Superior temporal gyrus (tissue), 1 donor: ENCODE measurements at regions not wholly inside any gene's neighbourhood (a gene's known extent, or its start where the extent isn't known, plus 50 kb on each side); places are given as distances from the start of the nearest gene placed in this dataset.
A peak's percentile ranks its signal among the peaks of the same experiment; 100 is the strongest.
"Not testable (repeated sequence)": the region's sequence is repeated elsewhere in the genome, so short reads cannot be mapped to it uniquely, and the experiment has no call there.

Experiments used
- DNase-seq: peaks from one replicate; pipeline ENCODE4 v3.0.0-alpha.2; 2016; ENCODE audit errors: extremely low spot score

DNA sequence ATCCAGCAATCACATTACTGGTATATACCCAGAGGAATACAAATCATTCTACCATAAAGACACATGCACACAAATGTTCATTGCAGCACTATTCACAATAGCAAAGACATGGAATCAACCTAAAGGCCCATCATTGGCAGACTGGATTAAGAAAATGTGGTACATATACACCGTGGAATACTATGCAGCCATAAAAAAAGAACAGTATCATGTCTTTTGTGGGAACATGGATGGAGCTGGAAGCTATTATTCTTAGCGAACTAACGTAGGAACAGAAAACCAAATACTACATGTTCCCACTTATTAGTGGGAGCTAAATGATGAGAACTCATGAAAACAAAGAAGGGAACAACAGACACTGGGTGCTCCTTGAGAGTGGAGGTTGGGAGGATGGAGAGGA, 60.9 kb downstream of the PGRMC1 start:
- not testable (repeated sequence) for DNase-seq

DNA sequence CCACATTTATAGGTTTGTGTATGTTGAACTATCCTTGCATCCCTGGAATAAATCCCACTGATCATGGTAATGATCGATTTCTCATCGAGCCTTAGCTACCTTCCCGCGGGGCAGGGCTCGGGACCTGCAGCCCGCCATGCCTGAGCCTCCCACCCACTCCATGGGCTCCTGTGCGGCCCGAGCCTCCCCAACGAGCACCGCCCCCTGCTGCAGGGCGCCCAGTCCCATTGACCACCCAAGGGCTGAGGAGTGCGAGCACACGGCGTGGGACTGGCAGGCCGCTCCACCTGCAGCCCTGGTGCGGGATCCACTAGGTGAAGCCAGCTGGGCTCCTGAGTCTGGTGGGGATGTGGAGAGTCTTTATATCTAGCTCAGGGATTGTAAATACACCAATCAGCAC, 63.7 kb downstream of the PGRMC1 start:
- DNase-seq, result not testable (repeated sequence)

DNA sequence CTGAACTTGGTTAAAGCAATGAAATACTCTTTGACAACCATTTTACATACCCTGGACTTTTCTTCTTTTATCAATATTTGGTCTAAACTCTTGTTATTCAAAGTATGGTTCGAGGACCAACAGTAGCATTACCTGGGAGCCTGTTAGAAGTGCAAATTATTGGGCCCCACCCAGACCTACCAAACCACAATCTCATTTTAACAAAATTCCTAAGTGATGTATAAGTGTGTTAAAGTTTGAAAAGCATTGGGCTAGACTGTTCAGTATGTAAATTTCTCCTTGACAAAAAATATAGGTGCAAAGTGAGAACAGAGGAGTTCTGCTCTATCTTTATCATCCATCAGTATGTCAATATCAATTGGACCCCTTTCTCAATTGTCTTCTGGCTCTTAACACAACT, 67.1 kb downstream of the PGRMC1 start:
- no peak for DNase-seq

DNA sequence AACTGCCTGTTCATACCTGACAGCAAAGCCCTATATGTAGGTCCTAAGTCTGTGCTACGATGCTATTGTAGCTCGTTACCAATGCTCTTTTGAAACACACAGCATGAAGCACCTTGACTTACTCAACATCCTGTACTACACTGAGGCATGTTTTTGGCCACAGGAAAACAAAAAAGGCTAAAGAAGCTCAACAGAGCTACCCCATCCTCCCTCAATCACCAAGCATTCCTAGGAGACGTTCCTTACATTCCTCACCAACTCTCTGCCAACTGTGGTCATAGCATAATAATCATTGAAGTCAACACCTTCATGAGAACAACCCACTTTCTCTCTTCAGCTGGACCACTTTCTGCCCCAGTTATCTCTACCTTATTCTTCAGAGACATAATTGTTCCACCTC, 73.7 kb upstream of the SLC25A43 start:
- no peak for DNase-seq

DNA sequence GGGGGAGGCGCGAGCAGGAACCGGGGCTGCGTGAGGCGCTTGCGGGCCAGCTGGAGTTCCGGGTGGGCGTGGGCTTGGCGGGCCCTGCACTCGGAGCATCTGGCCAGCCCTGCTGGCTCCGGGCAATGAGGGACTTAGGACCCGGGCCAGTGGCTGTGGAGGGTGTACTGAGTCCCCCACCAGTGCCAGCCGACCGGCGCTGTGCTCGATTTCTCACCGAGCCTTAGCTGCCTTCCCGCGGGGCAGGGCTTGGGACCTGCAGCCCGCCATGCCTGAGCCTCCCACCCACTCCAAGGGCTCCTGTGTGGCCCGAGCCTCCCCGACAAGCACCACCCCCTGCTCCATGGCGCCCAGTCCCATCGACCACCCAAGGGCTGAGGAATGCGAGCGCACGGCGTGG, 67.3 kb upstream of the SLC25A43 start:
- DNase-seq, result not testable (repeated sequence)

DNA sequence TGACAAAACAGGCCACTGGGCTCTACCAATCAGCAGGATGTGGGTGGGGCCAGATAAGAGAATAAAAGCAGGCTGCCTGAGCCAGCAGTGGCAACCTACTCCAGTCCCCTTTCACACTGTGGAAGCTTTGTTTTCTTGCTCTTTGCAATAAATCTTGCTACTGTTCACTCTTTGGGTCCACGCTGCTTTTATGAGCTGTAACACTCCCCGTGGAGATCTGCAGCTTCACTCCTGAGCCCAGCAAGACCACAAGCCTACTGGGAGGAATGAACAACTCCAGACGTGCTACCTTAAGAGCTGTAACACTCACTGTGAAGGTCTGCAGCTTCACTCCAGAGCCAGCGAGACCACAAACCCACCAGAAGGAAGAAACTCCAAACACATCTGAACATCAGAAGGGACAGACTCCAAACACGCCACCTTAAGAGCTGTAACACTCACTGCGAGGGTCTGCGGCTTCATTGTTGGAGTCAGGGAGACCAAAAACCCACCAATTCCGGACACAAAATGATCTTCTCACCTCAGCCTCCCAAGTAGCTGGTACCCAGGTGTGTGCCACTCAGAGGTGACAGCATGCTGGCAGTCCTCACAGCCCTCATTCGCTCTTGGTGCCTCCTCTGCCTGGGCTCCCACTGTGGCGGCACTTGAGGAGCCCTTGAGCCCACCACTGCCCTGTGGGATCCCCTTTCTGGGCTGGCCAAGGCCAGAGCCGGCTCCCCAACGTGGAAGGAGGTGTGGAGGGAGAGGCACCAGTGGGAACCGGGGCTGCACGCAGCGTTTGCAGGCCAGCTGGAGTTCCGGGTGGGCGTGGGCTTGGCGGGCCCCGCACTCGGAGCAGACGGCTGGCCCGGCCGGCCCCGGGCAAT, 66.0 kb upstream of the SLC25A43 start:
- not testable (repeated sequence) for DNase-seq

DNA sequence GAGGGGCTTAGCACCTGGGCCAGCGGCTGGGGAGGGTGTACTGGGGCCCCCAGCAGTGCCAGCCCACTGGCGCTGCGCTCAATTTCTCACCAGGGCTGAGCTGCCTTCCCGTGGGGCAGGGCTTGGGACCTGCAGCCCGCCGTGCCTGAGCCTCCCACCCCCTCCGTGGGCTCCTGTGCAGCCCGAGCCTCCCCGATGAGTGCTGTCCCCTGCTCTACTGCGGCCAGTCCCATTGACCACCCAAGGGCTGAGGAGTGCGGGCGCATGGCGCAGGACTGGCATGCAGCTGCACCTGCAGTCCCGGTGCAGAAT, 65.5 kb upstream of the SLC25A43 start:
- not testable (repeated sequence) for DNase-seq

DNA sequence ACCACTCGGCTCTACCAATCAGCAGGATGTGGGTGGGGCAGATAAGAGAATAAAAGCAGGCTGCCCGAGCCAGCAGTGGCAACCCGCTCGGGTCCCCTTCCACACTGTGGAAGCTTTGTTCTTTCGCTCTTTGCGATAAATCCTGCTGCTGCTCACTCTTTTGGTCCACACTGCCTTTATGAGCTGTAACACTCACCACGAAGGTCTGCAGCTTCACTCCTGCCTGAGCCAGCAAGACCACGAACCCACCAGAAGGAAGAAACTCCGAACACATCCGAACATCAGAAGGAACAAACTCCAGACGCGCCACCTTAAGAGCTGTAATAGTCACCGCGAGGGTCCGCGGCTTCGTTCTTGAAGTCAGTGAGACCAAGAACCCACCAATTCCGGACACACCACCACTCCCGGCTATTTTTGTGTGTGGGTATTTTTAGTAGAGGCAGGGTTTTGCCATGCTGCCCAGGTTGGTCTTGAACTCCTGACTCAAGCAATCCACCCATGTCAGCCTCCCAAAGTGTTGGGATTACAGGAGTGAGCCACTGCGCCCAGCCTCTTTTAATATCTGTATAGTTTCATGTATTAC, 64.6 kb upstream of the SLC25A43 start:
- not testable (repeated sequence) for DNase-seq

DNA sequence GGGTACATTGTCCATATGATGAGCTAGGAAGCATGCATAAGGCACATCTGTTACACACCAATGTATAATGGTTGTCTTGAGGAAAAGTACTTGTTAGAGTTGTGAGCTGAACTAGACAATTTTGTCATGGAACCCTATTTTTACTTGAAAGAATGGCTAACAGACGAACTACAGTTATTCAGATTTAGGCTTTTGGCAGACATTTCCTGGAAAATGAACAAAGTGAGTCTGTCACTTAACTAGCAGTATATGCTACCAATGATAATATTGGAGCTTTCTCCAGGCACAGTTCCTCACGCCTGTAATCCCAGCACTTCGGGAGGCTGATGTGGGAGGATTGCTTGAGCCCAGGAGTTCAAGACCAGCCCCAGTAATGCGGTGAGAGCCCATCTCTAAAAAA, 61.9 kb upstream of the SLC25A43 start:
- peak; percentile 12 for DNase-seq

DNA sequence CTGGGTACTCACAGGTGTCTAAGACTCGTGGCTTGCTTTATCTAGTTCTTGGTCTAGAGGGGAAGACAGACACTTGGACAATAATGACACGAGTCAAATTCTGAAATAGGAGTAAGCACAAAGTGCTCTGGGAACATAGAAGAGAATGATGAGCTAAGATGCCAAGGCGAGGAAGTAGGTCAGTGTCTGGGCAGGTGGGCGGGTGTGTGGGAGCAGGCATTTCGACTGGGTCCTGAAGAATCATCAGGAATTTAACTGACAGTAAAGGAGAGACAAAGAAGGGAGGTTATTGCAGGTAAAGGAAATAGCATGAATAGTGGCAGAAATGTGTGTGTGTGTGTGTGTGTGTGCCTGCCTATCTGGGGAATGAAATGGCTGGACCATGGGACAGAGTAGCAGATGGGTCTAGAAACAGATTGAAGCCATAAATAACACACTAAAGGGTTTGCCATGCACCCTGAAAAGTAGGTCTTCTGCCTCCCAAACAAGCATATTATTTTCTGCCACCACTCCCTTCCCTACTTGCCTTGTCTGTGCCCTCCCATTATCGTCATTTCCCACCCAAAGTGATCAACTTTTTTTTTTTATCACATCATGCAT, 58.4 kb upstream of the SLC25A43 start:
- DNase-seq, result no peak

DNA sequence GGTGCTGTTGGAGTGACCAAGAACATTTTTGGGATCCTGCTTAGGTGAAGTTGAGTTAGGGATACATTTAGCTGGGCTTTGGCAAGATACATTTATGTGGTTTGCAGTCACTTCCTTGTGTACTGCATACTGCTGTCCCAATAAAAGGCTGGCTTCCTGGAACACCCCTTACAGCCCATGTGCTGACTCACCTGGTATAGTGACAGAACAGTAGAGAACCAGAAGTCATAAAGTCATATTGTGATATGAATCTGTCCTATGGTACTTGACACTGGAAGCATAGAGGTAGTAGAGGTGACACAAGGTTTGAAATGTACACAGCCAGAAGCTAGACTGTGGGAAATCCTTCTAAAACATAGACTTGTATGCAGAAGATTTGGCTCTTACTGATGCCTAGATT, 55.3 kb upstream of the SLC25A43 start:
- no peak for DNase-seq
